HG03378 (cell line): ENCODE measurements at regions not wholly inside any gene's neighbourhood (a gene's known extent, or its start where the extent isn't known, plus 50 kb on each side); places are given as distances from the start of the nearest gene placed in this dataset.
"Not testable (repeated sequence)": the region's sequence is repeated elsewhere in the genome, so short reads cannot be mapped to it uniquely, and the experiment has no call there.

ENCODE experiments used
- ATAC-seq: cut with Tn5 transposase; IDR thresholded peaks from one replicate; pipeline ENCODE4 v1.9.1; 2021; ENCODE audit warnings: mild to moderate bottlenecking, moderate library complexity; ENCODE audit not compliant: unreplicated experiment

GRCh38 chr18:4557502-4557901 lies 102.4 kb upstream of the DLGAP1 start:
- no peak for ATAC-seq

DNA sequence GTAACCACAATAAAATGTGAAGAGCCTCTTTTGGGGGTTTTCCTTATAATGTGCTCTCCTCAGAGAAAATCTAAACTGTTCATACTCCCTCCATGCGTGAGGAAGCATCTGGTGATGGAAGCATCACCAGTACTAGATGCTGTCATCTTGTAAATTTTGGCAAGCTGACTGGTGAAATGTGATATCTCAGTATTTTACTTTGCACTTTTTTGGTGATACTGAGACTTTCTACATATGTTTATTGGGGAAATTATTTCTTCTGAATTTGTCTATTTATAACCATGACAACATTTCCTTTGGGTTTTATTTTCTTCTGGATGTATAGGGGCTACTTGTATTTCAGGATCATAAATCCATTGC lies 95.9 kb upstream of the DLGAP1 start:
- ATAC-seq, result no peak

- ATAC-seq, result no peak
These were observed 94.2 kb upstream of the DLGAP1 start for GRCh38 chr18:4549164-4549872.

- no peak for ATAC-seq
These were observed 92.0 kb upstream of the DLGAP1 start for GRCh38 chr18:4547126-4547525.

DNA sequence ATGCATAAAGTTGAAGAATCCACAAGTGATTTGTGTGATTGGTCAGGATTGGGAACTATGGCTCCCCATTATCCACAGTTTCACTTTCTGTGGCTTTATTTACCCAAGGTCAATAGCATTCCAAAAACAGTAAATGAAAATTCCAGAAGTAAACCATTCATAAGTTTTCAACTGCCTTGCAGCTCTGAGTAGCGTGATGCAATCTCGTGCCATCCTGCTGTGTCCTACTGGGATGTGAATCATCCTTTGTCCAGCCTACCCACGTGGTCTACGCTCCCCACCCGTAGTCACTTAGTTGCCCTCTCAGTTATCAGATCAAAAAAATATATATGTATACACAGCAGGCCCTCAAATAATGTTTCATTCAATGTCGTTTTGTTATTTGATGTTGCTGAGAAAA lies 89.0 kb upstream of the DLGAP1 start:
- ATAC-seq, result no peak

DNA sequence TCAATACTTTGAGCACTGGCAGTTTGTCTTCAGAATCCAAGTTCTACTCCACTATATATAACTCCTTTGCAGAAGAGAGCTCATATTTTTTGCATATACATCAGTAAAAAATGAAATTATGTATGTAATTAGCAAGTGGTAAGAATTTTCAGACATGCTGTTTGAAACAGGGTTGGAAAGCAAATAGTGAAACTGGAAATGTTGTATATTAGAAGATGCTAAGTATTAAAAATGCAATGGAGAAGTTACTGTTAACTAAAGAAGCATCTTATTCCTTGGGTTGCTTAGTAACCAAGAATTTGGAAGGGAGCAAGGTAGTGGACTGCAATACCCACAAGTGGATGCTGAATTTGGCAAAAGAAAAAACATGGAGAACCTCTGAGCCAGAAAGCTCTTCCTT lies 88.6 kb upstream of the DLGAP1 start:
- ATAC-seq, result no peak

DNA sequence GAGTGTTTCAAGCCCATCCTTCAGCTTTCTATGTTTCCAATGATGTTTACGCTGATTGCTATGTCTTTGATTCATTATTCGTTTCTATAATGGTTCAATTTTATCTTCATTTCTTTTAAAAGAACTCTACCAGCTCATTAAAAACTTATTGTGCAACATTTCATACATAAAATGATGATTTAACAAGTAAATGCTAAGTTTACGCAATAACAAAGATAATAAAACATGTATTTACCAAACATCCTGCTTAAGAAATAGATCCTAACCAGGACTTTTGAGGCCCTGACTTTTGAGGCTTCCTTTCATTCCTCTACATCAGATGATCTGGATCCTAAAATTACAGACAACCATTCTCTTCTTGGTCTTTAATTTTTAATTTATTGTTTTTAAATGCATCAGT lies 86.5 kb upstream of the DLGAP1 start:
- no peak for ATAC-seq

DNA sequence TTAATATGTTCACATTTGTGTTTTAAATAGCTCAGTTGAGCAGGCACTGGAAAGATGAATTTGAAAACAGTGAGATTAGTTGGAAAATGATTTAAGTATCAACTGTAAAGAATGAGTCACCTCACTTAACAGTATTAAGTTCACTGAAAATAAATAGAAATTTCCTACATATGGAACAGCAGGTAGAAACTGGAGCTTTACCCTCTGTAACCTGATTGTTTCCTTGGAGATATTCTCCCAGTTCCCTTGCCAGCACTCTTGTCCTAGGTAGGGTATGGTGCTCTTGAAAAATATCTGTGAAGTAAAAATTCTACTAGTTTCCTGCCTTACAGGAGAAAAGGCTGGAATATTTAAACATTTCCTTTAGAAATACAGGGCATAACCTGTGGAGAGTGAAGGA lies 81.3 kb upstream of the DLGAP1 start:
- no peak for ATAC-seq

DNA sequence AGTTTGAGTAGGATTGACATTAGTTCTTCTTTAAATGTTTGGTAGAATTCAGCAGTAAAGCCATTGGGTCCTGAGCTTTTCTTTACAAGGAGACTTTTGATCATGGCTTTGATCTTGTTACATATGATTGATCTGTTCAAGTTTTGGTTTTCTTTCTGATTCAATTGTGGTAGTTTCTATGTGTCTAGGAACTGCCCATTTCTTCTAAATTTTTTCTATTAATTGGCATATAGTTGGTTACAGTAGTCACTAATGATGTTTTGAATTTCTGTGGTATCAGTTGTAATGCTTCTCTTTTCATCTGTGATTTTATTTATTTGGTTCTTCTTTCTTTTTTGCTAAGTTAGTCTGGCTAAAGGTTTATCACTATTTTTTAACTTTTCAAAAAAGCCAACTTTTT lies 73.3 kb upstream of the DLGAP1 start:
- ATAC-seq, result no peak

DNA sequence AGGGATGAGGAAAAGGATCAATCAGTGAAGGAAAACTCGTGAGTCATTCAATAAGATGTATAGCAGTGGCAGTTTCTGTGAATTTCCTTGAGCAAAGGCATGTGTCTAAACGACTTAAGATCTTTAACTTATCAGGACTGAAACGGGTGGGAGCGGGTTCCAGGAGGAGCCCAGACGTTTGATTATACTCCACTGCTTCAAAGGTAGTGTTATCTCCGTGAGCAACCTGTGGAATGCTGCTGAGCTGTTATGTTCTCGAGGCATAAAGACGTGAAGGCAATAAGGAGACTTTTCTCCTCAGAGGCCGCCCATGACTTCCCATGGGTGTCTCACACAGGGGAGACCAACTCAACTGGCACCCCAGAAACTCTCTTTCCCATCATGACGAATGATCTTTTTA lies 72.7 kb upstream of the DLGAP1 start:
- not testable (repeated sequence) for ATAC-seq

- no peak for ATAC-seq
These were observed 69.0 kb upstream of the DLGAP1 start for GRCh38 chr18:4524096-4524495.

DNA sequence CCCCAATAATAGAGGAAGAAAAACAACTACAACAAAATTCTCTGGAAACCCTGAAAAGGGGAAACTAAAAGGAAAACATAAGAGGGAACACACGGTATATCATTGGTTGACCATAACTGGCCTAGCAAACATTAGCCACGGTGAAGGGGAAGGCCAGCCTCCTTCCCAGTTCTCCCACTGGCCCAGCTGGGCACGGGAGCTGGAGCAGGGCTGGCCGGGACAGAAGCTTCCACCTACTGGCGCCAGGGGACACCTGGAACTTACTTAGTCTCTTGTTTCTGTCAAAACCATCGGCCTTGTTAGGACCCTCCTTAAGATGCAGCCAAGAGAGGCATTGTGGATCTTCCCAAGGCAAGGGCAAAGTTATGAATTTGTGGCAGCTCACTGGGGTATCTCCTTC lies 56.1 kb upstream of the DLGAP1 start:
- ATAC-seq, result no peak

DNA sequence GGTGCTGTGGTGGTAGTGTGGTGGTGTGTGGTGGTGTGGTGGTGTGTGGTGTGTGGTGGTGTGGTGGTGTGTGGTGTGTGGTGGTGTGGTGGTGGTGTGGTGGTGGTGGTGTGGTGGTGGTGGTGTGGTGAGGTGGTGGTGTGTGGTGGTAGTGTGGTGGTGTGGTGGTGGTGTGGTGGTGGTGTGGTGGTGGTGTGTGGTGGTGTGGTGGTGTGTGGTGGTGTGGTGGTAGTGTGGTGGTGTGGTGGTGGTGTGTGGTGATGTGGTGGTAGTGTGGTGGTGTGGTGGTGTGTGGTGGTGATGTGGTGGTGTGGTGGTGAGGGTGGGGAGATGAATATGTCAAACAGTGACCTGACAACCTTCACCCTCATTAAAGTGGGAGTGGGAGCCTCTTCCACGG lies 55.6 kb upstream of the DLGAP1 start:
- no peak for ATAC-seq

DNA sequence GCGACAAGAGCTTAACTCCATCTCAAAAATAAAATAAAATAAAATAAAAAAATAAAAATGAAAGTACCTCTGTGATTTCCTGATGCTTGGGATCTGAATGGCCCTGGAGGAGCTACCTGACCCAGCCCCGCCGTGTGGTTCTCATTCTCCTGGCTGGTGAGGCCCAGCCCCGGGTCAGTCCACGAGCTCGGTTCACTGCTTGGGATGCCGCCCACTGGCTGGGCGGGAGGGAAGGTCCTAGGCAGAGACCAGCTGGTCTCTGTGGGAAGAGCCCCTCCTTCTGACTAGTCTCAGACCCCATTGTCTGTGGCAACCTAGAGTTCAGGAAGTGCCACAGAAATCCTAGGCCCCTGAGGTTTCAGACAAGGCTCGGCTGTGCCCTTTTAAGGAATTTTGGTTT lies 55.1 kb upstream of the DLGAP1 start:
- ATAC-seq, result no peak
